GM19395 (cell line): ENCODE measurements at regions not wholly inside any gene's neighbourhood (a gene's known extent, or its start where the extent isn't known, plus 50 kb on each side); places are given as distances from the start of the nearest gene placed in this dataset.
A peak's percentile ranks its signal among the peaks of the same experiment; 100 is the strongest.
"Not testable (repeated sequence)": the region's sequence is repeated elsewhere in the genome, so short reads cannot be mapped to it uniquely, and the experiment has no call there.

ENCODE experiments used
- ATAC-seq: cut with Tn5 transposase; IDR thresholded peaks from one replicate; pipeline ENCODE4 v1.9.1; 2021; ENCODE audit warnings: mild to moderate bottlenecking, moderate library complexity; ENCODE audit not compliant: unreplicated experiment

DNA sequence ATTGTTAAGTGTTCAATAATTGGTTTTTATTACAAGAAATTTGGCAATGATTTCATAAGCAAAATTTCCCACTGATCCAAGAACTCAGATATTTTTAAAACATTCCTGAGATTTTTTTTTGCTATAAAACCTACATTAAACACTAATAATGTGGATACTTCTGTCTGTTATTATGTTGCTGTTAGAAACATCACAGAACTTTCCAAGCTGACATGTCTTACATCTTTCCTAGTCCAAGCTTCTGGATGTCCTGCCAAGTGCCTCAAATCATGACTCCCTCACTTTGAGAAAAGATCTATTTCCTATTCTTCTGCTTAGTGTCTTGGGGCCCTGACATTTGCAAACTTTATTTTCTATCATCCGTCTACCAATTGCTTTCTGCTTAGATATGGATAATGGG, 110.8 kb downstream of the RFPL4B start:
- ATAC-seq: no peak

DNA sequence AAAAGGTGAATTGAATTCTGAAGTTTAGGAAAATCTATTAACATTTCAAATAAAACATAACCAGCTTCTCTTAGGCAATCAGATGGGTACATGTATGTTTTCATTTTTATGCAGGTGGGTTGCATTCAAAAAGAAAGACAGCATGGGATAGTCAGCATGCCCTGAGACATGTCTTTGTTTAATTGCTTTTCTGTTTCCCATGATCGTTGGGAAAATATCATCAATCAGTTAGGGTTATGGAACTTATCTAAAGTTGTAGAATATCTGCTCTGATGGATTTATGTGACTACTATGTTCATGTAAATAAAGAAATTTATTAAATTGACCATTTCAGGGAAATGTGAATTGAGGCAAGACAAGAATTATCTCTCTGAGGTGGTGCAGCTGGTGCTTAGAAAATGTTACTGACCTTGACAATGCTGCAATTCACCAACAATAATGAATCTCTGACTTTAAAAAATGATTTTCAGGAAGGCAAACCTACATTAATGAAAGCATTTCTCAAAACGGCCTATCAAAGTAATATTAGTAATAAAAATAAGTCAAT, 112.7 kb downstream of the RFPL4B start:
- no peak for ATAC-seq

DNA sequence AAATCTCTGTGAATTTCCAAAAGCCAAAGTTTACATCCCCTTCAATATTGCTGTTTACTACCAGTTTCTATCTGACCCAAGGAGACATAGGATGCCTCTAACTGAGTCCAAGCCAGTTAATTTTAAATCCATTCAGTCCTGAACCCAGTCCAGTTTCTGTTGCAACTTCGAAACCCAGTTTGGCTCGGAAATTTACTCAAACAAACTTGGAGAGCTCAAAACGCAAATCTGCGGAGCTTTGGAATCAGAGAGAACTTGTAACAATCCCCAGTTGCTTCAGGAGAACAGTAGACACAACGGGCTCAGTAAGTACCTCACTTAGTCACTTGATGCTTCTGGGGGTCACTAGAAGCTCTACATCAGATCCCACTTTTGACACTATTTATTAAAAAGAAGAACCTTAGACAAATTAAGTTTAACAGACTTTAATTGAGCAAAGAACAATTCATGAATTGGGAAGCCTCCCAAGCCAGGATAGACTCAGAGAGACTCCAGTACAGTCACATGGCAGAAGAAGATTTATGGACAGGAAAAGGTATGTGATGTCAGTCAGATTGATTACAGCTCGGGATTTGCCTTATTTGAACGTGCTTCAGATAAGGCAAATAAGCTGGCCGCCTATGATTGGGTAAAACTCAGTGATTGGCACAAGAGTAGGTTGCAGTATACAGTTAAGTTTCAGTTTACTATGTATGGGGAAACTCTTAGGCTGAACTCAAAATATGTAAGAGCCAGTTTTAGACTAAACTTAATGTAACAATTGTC, 118.0 kb downstream of the RFPL4B start:
- ATAC-seq: no peak

DNA sequence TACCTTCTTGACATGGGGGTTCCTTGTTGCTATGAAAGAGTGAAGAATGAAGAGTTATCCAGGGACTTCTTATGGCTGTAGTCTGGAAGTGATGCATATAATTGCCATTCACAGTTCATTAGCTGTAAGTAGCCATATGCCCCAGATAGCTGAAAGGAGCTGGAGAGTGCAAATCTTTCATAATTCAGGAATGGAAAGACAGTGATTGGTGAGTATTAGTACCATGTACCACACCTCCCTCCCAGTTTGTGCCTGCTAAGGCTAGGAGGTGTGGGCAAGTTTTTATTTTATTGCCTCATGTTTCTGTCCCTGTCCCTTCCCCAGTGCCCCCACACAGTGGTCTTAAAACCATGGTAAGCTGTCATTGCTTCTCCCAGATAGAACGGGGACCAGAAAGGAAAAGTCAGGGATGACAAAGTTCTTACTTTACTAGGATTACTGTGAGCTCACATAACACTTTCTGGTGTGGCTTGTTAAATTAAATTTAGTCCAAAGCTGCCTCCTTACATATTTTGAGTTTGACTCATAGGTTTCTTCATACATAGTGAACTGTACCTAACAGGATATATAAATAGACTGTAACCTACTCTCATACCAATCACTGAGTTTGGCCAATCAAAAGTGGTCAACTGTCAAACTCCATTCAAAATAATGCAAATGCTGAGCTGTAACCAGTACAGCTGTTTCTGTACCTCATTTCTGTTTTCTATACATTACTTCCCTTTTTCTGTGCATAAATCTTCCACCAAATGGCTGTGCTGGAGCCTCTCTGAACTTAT, 119.4 kb downstream of the RFPL4B start:
- ATAC-seq: peak; percentile 91

DNA sequence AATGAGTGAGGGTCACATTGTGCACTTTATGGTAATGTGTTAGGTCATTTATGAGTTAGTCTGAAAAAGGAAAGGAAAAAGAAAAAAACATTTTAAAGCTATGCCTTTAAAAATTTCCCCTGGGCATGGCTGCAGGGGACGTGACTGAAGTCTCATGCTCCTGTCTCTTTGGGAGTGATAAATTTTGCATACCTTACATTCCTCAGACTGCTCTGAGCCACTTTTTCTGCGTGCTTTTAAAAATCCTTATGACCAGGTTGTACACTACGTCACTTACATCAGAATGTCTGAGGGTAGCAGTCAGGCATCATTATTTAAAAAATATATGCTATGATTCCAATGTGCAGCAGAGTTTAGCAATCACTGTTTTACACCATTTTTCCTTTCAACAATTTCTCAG, 121.2 kb downstream of the RFPL4B start:
- no peak for ATAC-seq

DNA sequence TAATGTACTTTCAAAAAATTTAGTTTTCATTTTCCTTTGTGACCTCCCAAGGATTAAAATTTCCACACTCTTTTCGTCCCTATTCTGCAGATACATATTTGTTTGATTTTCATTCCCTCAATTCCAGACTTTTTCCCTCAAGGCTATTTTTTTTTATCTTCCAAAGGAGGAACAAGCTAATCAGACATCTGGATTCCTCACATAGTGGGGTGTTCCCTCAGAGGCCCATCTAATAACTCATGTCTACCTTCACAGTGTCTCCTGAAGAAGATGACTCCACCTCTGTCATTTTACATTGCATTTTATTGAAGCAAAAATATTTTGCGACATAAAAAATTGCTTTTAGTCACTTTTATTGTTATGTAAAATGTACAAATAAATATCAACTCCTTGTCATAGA, 122.2 kb downstream of the RFPL4B start:
- ATAC-seq: no peak

DNA sequence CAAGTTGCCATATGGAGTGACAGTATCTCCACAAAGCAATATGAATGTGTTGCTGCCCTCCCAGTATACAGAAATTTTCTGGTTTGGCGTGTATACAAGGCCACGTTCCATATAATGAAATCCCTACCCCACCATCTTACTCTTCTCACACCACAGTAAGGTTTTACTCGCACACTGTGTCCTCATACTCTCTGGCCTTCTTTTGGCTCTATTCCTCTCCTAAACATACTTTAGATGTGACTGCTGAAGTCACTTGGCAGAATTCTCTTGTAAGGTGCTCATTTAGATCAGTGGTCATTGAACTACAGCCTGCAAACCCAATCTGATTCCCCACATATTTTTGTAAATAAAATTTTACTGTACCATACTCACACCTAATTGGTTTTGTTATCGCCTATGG, 123.2 kb downstream of the RFPL4B start:
- no peak for ATAC-seq

DNA sequence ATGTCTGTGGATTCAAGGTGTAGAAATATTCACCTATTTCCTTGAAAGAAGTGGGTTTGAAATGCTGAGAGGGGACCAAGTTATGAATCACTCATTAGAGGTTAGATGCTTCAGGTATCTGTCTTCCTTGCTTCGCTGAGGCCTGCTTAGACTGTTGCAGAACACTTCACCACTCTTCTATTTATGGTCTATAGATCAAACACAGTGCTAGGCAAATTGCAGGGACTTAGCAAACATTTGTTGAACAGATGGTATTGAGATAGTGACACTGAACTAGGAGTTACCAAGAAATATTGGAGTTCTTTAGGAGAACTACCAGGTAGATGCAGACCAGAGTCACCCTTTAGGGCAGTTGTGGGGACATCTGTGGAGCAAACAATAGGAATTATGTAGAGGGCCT, 123.8 kb downstream of the RFPL4B start:
- no peak for ATAC-seq

DNA sequence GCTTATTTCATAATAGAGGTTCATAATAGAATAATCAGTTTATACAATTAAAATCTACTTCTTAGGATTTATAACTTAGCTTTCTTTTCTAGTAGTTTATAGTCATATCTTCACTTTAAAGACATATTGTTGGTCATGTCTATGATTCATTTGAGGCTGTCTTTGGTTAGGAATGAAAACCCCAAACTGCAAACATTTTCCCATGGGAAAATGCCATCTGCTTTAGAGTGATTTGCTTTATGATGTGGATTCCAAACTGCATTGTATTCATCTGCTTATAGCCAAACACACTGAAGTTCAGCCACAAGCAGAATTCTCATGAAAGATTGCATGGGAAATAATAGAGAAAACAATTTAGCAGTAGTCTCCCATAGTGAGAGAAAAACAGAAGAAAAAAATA, 128.0 kb downstream of the RFPL4B start:
- ATAC-seq: no peak

DNA sequence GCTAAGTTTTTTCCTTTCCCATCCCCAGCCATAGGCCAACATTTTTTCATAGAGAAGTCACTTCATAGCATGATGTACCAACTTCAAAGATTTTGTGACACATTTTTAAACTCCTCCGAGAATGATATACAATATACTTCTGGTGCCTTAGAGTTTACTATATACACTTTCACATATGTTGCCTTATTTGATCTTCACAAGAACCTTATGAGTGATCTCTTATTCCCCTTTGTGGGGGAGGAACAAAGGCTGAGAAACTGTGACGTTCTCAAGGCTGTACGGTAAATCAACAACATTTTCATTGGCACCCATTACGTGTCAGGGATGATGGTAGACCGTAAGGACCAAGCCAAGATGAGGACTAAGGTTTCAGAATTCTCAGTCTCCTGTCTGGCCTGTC, 130.0 kb downstream of the RFPL4B start:
- ATAC-seq: no peak

DNA sequence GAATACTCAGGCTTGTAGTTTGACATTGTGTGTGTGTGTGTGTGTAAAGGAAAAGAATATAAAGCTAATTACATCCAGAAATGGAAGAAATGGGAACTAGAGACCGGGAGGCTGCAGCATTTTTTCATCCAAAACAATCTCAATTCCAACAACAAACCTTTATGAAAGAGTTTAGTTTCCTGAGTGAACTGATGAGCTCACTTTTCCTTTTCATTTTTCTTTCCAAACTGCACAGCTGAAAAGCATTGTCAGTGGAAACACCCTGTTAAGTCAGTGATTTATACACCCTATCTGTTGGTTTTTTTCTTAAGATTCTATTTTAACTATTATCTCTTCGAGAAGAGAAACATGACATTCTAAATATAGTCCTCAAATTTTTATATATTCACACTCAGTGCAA, 130.9 kb downstream of the RFPL4B start:
- no peak for ATAC-seq

DNA sequence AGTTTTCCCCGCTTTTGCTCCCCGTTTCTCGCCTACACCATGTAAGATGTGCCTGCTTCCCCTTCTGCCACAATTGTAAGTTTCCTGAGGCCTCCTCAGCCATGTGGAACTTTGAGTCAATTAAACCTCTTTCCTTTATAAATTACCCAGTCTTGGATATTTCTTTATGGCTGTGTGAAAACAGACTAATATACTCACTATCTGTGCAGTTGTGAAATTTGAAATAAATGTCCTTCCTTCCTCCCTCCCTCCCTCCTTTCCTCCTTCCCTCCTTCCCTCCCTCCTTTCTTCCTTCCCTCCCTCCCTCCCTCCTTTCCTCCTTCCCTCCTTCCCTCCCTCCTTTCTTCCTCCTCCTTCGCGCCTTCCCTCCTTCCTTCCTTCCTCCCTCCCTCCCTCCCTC, 132.8 kb downstream of the RFPL4B start:
- ATAC-seq: not testable (repeated sequence)

DNA sequence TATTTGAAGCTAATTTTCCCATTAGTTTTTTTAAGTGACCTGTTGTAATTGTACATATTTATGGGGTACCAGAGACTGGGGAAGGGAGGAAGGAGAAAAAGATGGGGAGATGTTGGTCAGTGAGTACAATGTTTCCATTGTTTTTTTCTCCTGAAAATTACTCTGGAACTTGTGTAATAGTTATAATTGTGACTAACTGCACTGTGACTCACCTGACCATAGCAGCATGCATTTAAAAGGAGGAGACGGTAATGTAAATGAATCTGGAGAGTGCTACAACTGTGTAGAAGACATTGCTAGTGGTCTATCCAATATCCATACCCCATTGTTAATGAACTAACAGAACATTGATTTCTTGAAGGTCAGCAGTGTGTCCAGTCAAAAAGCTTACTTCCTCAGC, 133.4 kb downstream of the RFPL4B start:
- ATAC-seq: no peak

DNA sequence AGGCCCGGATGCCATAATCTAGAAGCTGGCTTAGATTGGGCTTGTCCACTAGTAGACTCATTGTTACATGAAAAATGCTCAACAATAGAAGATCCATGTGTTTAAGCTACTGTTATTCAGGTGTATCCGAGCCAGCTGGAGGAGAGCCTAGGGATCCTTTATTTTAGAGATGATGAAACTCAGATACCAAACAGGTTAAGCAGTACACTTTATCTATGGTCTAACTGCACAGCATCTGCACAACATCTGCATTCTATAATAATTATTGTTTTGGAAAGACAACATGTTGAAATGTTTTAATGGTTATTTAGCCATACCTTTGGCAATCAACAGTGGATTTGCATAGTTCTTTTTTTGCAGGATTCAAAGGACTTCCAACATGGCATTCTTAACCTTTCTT, 134.1 kb downstream of the RFPL4B start:
- no peak for ATAC-seq

DNA sequence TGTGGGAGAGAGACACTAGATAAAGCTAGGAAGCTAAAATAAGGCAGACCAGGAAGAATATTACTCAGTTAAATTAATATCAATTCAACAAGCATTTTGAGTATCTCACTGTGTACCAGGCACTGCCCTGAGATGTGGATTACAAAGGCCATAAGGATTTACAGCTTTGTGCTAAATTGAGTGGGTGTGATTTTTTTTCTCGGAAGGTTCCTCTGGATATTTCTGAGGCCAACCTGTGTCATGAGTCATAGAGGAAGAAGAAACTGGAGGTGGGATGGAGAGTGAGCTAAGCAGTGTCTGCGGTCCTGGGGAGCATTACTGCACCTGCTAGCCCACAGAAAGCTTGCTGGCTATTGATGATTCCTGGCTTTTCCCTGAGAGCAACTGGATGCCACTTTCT, 135.2 kb downstream of the RFPL4B start:
- no peak for ATAC-seq

DNA sequence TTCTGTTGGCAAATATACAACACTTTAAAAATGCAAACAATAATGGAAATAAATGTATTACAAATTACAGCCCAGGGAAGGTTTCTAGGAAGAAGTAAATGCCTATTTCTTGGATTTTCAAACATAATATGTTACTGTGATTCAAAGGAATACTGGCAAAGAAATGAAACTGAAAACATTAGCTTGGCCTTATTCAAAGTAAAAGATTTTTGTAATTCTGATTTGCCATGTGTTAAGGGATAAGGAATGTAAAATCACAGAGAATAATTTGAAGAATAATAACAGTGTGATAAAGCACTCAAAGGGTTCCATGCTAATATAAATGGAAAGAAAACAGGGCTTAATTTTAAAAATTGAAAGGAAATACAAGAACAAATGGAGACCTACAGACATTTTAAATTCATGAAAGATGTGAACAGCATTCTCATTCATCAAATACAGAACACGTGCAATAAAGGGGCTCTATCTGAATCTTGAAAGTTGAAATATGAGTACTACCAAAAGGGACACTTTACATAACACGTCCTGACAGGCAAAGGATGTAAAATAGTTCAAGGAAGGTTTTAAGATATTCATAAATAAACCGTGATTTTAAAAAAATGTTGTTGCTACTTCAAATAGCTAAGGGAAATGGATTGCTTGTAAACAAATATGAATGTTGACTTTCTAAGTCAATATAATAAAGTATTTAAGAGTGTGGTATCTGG, 138.1 kb downstream of the RFPL4B start:
- no peak for ATAC-seq

DNA sequence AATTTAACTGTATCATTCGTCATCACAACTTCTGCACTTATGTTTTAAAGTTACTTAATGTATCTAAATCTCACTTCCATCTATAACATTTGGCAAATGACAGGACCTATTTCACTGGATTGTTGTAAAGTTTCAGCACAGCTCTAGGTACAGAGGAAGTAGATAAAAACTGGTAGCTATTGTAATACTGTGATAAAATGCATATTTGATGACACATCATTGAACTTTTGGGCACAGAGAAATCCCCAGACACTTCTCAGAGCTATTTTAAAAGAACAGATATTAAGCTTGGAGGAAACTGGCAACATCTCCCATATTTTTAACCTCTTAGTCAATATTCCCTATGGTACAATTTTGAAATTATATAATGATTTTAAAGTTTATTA, 138.7 kb downstream of the RFPL4B start:
- no peak for ATAC-seq

DNA sequence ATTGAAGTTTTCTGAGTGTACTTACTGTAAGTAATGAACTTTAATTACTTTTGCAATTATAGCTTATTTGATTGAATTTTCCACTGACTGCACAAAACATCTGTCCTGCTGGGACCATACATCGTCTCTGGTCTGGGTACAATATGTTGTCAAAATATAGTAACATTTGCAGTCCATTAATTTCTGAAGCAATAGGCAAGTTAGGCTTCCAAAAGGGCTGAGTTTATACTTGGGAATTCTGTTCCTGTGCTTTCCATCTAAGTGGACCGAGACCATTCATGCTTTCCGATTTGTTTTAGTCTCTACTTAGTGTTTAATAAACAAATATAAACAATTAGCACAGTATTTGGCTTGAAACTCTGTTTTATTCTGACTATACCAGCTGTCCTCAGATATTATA, 139.3 kb downstream of the RFPL4B start:
- no peak for ATAC-seq

DNA sequence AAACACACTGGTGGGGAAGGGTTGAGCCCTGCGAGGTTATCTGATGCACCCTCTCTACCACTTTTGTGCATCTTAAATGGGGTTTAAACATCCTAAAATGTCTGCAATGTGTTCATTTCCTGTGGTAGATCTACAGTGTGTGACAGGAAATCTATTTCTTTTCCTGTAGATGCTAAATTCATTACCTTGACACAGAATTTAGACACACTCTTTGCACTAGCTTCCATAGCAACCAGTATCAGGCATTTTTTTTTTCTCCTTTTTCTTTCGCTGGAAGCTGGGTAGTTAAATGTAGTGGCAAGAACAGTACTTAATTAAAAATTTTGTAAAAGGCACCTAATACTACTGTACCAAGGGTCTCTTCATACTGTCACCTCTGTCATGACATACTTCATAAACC, 141.1 kb downstream of the RFPL4B start:
- ATAC-seq: no peak

DNA sequence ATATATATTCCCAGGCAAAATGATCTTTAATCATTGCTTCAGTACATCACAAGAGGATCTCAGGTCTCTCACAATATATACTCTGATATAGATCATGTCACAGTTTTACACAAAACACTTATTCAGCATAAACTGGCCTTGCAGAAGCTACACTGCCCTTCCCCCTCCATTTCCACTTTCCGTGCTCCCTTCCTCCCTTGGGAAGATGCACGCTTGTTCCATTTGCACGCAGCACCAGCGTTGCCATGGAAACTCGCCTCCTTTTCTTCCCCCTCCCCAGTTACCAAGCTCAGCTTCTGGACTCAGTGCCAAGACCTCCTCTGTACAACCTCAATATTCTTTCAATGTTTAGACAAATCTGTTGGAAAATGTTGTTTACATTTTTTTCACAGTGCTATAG, 154.6 kb downstream of the RFPL4B start:
- ATAC-seq: no peak

DNA sequence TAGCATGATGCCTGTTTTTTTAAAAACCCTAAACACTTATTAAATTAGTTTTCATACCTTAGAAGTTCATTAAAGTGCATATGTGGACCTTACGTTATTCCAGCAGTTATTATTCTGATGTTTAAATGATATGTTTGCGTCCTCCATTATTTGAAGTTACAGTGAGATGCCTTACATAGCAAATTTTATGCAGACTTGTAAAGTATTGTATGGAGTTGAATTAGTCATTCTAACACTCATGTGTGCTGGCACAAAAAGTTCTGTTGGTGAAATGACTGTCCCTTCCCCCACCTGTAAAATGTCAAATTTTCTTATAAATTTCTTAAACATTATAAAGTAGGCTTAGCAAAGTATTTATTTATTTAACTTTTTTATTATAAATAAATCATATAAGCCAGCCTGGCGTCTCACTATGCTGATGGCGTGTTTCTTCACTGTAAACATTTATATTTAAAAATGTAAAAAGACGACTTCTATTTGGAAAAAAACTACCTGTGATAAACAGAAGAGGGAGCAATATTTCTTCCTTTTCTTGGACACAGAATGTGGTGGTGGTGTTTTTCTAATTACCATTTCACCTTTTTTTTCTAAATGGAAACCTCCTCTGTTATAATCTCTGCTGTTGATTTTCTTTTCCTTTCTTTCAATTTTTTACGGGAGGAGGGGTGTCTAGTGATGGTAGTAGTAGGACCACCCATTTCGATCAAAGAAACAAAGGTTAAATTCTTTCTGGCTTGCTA, 155.4 kb downstream of the RFPL4B start:
- no peak for ATAC-seq
